ENCODE measurements at regions not wholly inside any gene's neighbourhood (a gene's known extent, or its start where the extent isn't known, plus 50 kb on each side); places are given as distances from the start of the nearest gene placed in this dataset.

DNA sequence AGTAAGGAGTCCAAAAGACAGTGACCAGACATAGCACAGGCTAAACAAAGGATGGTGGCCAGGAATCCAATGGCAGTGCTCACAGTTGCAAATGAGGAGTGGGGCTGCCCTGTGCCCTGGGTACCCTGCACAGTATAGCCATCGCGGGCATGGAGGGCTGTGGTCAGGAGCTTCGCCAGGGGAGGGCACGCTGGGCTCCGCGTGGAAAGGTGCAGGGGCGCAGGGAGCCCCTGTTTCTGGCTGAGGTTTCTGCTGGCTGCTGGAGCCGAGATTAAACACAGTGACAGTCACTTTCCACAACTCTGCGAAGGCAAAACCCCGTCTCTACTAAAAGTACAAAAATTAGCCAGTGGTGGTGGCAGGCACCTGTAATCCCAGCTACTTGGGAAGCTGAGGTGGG is 194.7 kb downstream of the GALR1 start:
- DNase-seq (ENCODE audit: low read depth in 2 of 2): no peak

DNA sequence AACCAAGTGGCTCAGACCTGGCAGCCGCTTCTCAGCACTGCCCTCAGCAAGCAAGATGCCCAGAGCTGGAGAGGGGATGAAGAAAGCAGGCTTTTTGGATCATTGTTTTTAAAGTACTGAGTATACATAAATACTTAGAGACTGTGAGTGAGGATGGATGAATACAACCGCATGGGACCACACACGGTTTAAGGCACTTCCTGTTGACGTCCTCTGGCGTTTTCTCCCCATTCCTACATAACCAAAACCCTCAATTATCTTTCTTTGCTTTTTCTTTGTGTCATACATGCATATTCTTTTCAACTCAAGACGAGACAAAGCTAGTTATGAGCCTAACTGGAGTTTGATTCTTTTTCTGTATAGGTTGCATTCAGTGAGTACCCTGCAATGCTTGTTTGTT is 198.4 kb downstream of the GALR1 start:
- no peak for DNase-seq (ENCODE audit: low read depth in 2 of 2)

DNA sequence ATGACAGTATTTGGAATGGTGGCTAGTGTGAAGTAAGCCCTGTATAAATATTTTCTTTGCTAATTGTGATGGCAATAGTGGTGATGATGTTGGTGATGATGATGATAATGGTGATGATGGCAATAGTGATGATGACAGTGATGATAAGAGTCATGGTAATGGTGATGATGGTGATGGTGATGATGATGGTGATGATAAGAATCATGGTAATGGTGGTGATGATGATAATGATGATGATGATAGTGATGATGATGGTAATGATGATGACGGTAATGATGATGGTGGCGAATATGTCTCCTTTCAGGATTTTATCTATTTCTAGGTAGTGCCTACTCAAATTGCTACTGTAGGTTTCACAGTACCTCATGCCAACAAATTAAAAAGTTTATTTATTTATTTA is 205.4 kb downstream of the GALR1 start:
- DNase-seq (ENCODE audit: low read depth in 2 of 2): no peak

DNA sequence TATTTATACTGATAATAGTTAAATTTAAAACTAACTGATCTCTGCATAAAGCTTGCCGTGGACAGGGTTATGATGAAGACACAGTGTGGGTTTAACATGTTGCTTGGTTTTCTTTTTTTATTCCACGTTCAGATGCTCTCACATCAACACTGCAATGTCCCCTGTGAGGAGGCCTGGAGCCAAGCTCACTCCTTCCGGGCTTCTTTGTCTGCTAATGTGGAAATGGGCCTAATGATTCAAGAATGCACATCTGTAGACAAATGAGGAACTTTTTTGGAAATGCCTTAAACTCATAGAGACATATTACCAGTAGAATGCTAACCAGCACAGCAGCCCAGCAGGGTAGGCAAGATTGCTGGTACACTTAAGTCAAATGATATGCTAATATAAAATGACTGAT is 208.0 kb downstream of the GALR1 start:
- no peak for DNase-seq (ENCODE audit: low read depth in 2 of 2)

DNA sequence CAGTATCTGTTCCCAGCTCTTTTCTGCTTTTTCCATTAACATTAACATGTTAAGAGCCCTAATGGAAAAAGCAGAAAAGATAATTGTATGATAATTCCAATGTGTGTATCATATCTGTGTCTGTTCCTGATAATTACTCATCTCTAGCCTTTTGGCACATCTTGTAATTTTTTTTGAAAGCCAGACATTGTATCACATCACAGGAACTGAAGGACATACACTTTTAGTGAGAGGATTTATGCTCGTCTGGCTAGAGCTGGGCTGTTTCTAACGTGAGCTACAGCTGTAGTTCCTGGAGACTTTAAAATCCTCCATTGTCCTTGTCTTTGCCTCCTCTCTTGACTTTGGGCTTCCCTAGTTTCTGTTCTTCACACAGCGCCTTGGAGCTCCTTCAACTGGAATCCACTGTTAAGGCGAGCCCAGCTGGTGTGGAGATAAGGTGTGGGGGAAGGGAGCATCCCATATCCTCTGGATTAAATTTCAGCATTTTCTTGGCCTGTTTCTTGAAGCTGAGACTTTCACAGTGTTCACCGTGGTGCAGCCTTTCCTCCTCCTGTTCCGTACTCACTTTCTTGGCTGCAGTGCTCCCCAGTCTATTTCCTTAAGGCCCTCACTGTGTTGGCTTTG is 211.5 kb downstream of the GALR1 start:
- DNase-seq (ENCODE audit: low read depth in 2 of 2): no peak

DNA sequence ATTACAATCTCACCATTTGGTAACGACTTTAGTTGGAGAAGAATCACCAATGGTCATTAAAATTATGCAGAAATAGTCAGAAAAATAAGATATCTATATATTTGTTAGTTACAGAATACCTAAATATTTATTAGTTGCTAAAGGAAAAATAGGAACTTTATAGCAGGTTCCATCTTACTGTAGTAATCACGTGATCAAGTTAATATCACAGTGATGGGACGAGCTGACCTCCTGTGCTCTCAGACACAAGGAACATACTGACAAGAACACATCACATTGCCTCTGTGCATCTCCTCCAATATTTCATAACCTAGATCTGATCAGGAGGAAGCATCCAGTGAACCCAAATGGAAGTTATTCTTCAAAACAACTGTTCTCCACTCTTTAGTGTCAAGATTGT is 215.3 kb downstream of the GALR1 start:
- DNase-seq (ENCODE audit: low read depth in 2 of 2): no peak

DNA sequence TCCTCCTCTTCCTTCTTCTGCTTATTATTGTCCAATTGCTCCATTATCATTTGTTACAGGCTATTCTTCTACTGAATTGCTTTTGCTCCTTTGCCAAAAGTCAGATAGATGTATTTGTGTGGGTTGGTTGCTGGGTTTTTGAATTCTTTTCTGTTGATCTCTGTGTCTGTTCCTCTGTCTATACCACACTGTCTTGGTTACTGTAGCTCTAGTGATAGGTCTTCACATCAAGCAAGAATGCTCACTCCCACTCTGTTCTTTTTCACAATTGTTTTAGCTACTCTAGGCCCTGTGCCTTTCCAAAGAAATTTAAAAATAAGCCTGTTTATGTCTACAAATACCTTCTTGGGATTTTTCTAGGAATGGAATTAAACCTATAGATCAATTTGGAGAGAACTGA is 217.2 kb downstream of the GALR1 start:
- DNase-seq (ENCODE audit: low read depth in 2 of 2): no peak

DNA sequence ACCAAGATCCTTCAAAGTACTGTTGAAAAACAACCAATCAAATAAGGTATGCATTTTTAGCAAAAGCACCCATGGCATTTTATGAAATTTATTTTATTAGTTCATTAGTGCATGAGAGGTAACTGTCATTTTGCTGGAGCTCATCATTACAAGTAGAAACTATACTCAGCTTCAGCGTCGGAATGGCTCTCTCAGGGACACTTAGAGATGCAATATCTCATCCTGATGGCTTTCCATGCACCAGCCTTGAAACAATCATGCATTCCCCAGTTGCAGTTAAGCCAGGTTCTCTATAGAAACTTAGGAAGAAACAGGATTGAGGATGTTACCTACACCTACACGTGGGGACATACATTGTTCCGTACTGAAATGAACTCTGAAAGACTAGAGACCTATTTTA is 219.5 kb downstream of the GALR1 start:
- DNase-seq (ENCODE audit: low read depth in 2 of 2): no peak

DNA sequence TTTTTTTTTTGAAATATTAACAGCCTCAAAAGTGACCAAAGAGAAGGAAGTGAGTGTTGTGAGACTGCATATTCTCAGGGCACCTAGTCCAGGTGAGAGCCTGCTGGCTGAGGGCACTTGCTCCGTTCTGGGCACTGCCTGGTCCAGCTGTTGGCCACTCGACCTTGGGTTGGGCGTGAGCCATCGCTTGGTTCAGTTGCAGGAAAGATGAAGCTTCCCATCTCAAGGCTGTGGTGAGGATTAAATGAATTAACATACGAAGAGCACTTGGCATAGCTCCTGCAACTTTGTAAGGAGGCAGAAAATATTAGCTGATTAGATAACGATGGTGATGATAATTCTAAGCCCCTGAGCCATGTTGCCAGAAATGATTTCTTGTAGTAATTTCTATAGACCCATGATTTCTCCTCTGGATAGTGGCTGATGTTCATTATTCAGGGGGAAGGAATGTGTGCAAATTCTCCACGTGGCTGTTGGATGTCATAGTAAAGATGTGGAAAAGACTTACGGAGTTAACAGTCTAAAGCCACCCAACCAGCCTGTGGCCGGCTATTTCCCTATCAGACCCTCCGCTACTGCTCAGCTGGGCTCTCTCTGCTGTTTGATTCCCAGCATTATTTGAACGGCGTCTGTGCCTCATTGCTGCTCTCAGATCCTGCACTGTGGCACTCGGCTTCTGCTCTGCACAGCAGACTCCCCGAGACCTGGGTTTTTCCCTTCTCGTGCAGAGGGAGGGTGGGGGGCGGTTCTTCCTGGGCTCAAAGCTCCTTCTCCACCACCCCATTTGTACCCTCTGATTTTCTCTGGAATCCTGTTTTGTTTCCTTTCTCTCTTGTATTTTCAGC is 221.1 kb downstream of the GALR1 start:
- no peak for DNase-seq (ENCODE audit: low read depth in 2 of 2)

DNA sequence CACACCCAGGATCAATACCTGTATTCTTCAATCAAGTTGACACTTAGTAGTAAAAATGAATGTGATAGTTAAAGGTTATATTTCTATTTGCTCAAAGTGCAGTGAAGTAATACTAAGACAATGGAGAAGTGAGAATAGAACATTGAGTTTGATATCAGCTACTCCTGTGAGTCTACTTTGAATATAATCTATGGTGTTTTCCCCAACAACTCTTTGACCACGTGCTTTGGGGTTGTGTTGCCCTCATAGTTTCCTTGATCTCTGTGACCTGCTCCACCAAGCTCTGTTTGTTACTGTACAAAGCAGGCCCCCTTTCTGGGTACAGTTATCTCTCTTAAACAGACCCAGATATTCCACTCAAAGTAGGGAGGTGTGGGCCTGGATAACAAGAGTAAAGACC is 222.9 kb downstream of the GALR1 start:
- DNase-seq (ENCODE audit: low read depth in 2 of 2): no peak

DNA sequence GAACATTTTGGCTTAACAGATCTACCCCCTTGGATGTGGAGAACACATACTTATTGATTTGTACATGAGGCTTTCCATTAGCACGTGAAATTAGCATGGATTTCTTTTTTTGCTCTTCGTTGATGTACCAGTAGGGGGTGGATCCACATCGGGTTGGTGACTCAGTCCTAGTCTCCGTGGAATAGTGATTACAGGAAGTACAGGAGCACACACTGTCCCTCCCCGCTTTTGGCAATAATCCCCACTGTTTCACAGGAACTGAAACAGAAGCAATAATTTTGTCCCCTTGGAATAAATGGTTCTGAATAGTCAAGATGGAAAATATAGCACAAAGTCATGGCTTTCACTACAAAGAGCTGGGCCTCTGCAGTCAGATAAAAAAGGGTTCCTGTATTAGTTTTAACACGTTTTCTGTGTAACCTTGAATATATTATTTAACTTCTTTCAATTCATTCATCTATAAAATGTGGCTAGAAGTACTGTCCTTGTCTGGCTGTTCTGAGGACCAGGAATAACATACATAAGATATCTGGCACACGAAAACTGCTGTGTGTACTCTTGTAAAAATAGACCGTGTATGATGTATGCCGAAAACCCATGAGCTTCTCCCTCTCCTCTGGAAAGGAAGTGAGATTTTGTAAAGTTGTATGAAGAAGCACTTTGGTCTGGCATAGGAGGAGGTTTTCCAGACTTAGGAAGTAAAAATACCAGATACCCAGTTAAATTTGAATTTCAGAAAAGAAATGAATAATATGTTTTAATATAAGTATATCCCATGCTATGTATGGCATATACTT is 229.2 kb downstream of the GALR1 start:
- no peak for DNase-seq (ENCODE audit: low read depth in 2 of 2)

DNA sequence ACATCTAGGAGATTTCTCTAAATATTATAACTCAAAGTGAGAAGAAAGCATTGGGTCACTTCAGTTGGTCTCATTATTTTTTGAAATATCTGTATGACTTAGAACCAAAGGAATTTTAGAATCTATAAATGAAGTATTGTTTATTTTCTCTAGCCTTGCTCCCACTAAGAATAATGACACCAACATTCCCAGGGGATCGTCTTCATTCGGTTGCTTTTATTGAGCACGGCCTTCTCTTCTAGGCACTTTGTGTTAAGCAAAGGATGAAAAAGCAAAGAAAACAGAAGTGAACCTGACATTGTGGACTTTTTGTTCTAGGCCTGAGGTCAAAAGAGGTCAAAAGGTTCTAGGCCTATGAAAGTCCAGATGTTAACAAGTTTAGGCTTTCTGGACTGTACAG is 231.9 kb downstream of the GALR1 start:
- DNase-seq (ENCODE audit: low read depth in 2 of 2): no peak

DNA sequence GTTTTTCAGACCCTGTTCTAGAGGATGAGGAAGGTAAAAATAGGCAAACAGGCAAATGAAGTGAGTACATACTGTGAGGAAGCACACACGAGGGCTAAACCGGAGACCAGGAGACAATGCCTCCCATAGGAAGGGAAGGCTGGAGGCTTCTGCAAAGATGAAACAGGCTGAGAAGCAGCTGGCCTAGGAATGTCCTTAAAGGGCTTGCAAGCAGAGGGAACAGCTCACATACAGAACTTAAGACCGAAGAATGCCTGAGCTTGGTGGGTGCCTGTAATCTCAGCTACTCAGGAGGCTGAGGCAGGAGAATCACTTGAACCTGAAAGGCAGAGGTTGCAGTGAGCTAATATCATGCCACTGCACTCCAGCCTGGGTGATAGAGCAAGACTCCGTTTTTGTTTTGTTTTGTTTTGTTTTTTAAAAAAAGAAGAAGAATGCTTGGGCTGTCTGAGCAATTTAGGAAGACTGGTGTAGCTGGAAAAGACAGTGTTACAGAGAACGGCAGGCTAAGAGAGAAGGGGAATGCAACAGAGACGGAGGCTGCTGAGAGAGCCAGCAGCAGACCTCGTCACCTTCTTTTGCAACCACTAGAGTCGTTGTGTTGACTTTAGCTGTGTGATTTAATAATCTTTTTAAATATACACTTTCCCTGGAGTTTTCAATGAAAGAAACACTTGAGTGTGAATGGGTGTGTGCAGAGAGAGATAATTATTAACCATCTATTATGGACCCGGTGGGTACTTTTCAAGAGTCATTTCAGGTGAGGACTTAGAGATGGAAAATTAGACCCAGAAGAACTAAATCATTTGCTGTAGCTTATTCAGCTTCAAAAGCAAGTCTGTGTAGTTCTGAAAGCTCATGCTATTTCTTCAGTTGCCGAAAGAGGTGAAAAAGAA is 232.8 kb downstream of the GALR1 start:
- no peak for DNase-seq (ENCODE audit: low read depth in 2 of 2)

DNA sequence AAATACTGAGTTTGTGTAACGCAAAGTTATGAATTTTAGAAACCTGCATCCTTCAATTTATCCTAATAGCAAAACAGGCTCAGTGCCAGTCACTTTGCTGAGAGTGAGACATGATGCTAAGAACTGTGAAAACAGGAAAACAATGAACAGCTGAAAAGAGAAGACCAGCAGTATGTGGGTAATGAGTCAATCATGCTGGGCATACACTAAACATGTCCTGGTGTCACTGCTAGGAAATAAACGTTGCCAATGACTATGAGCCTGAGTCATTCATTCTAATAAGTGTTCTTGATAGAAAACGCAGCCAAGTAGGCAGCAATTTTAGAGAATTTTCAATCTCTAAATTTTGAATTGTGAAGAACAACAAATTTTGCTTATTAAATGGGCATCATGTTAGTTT is 237.3 kb downstream of the GALR1 start:
- DNase-seq (ENCODE audit: low read depth in 2 of 2): no peak

DNA sequence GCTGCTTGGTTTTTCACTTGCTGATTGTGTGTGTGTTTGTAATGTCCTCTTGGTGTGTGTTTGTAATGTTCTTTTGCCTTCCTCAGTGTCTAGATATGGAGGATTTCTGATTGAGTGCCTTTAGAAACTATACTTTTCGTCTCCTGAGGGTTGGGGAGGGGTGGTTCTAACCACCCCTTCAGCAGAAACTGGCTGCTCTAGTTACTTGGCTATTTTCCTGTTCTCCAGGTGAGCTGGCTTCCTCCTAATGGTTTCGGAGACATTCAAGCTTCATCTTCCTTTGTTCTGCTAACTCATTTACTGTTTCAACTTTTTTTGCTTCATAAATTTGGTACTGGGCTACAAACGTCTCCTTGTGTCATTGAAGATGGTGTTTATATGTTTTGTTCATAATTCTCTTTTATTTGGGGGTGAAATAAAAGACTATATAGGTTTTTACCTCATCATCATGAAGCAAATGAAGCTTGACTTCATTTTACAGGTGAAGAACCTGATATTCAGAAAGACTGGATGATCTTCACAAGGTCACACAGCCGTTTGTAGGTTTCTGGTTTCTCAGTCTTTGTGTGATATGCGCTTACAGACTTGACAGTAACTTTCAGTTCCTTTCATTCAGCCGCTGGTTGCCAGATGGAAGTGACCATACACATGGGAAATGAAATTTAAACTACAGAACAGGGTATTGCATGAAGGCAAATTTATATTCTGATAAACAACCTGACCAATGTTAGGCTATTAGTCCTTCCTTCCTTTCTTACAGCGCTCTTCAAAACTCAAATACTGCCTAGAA is 238.5 kb downstream of the GALR1 start:
- DNase-seq (ENCODE audit: low read depth in 2 of 2): no peak

DNA sequence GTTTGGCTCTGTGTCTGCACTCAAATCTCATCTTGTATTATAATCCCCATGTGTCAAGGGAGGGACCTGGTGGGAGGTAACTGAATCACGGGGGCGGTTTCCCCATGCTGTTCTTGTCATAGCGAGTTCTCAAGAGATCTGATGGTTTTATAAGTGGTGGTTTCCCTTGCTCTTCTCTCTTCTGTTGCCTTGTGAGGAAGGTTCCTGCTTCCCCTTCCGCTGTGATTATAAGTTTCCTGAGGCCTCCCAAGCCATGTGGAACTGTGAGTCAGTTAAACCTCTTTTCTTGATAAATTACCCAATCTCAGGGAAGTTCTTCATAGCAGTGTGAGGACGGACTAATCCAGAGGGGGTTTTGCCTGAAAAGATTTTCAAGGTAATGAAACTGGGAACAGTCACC is 245.4 kb downstream of the GALR1 start:
- DNase-seq (ENCODE audit: low read depth in 2 of 2): no peak

DNA sequence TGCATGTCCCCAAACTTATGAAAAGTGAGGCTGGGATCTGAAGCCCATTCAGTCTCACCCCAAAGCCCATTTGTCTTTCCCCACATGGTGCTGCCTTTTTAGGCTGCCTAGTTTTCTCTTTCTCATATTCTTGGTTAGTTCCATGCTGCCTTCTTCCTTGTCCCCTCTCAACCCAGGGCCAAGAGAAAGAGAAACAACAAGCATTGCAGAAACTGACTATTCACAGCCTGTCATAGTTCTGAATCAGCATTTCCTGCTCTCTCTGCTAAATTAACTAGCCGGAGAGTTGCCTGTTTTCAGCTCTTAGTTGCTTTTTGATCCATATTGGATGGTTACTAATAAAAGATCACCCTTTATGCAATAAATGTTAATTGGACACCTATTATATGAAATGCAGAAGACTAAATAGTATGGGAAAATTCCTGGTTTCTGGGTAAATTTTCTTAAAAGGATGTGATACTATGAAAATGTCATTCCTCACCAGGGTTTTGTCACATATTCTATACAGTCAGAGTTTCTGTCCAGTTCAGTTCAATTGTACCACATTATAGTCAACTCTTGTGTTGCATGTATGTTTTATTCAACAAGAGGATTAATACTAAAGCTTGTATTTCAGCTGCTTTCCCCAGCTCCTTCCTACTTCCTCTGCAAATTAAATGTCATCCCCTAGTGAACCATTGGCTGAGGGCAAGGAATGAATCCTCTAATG is 246.5 kb downstream of the GALR1 start:
- no peak for DNase-seq (ENCODE audit: low read depth in 2 of 2)

DNA sequence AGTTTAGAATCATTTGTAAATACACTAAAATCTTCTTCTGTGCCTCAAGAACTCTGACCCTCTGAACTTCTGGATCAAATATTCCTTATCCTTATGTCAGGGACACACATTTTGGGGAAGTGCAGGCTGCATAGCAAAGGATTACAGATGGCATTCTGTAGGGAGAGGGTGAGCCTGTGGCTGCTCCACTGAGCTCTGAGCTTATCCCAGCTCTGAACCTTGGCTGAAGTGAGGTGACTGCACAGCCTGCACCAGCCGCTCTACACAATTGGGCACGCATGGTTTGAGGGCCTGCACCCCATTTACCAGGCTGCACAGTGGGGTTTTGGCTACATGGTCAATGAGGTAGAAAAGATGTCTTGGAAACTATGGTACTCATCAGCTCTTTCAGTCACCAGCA is 251.6 kb downstream of the GALR1 start:
- no peak for DNase-seq (ENCODE audit: low read depth in 2 of 2)

DNA sequence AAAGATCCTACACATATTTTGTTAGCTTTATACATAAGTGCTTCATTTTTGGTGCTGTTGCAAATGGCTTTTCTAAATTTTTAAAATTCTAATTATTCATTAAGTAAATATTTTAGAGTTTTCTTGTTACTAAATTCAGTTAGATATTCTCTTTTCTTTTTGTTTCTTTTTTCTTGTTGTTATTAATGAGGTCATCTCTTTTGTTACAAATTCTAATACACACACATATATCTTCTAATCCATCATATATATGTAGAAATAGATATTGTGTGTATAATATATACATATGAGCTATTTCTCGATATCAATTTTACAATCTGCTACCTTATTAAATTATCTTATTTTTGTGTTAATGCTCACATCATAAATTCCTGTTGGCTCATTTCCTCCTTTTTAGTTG is 255.9 kb downstream of the GALR1 start:
- DNase-seq (ENCODE audit: low read depth in 2 of 2): no peak

DNA sequence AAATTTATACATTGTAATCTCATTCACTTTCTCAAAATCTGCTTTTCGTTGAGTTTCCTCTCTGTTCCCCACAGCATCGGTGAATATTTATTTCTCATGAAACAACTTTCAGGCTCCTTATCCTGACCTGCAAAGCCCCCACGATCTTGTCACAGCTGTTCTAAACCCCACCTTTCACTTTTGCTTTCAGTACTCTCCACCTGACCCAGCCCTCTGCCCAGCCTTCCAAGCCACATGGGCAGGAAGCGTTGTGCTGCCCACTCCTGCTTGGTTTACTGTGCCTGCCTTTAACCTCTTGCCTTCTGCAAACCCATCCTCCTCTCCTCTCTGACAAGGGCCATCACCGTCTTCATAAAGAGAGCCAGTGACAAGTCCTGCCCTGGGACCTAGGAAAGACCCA is 262.5 kb downstream of the GALR1 start:
- no peak for DNase-seq (ENCODE audit: low read depth in 2 of 2)

All from stimulated activated CD8-positive, alpha-beta memory T cell treated with anti-CD3 and anti-CD28 coated beads, Interleukin-2, amount 100 ng/mL, for 48 hours (primary cell).